Stomach (tissue), 4 donors: ENCODE measurements at regions not wholly inside any gene's neighbourhood (a gene's known extent, or its start where the extent isn't known, plus 50 kb on each side); places are given as distances from the start of the nearest gene placed in this dataset.

Experiments
- CTCF ChIP-seq, 7 experiments: fragments of 450-650 bp in 4 of 7; fragments of 200-600 bp in 3 of 7; sonication (generic) in 3 of 7; IDR thresholded peaks; one replicate each; pipeline ENCODE4 v1.5.1; 2016 to 2019; ENCODE audit warnings: antibody characterized with exemption in 7 of 7, control low read depth in 2 of 7, mild to moderate bottlenecking in 1 of 7
- POLR2A ChIP-seq, 4 donors: fragments of 450-650 bp; IDR thresholded peaks; one replicate each; pipeline ENCODE4 v1.6.1; 2016; ENCODE audit warnings: antibody characterized with exemption in 4 of 4, control low read depth in 2 of 4, mild to moderate bottlenecking in 1 of 4, moderate library complexity in 1 of 4
- POLR2AphosphoS5 ChIP-seq, 3 donors: sonication (generic); formaldehyde crosslinking; IDR thresholded peaks; one replicate each; pipeline ENCODE4 v1.6.1; 2016; ENCODE audit warnings: antibody characterized with exemption in 3 of 3

GRCh38 chr2:45102141-45102540 lies 92.9 kb upstream of the SIX2 start:
- TF ChIP-seq CTCF (IDR thresholded peaks at IDR 0.05): no peak
- TF ChIP-seq POLR2A (IDR thresholded peaks at IDR 0.05): no peak
- TF ChIP-seq POLR2AphosphoS5 (IDR thresholded peaks at IDR 0.05): no peak
